Trophoblast cell (in vitro differentiated cells and primary cell): ENCODE measurements at regions not wholly inside any gene's neighbourhood (a gene's known extent, or its start where the extent isn't known, plus 50 kb on each side); places are given as distances from the start of the nearest gene placed in this dataset.

Experiments used
- DNase-seq, 2 donors: peaks; one replicate each; pipeline ENCODE4 v3.0.0-alpha.2; 2016
- H2AFZ ChIP-seq: 2 replicates; pipeline ENCODE4 v1.6.1; 2013; ENCODE audit warnings: low read length, moderate library complexity, mild to moderate bottlenecking; ENCODE audit not compliant: insufficient read depth, poor library complexity
- H2AK5ac ChIP-seq: 2 replicates; pipeline ENCODE4 v1.6.1; 2013; ENCODE audit warnings: mild to moderate bottlenecking, low read length
- H2BK120ac ChIP-seq: 2 replicates; pipeline ENCODE4 v1.6.1; 2013; ENCODE audit warnings: low read length, mild to moderate bottlenecking, moderate library complexity; ENCODE audit not compliant: insufficient read depth, poor library complexity
- H2BK12ac ChIP-seq: 2 replicates; pipeline ENCODE4 v1.6.1; 2013; ENCODE audit warnings: mild to moderate bottlenecking, low read length, moderate library complexity
- H2BK5ac ChIP-seq: 2 replicates; pipeline ENCODE4 v1.6.1; 2013; ENCODE audit warnings: low read length, low read depth, moderate library complexity, mild to moderate bottlenecking; ENCODE audit not compliant: poor library complexity
- H3K14ac ChIP-seq: 2 replicates; pipeline ENCODE4 v1.6.1; 2013; ENCODE audit warnings: mild to moderate bottlenecking, low read length
- H3K18ac ChIP-seq: 2 replicates; pipeline ENCODE4 v1.6.1; 2013; ENCODE audit warnings: mild to moderate bottlenecking, low read length
- H3K23ac ChIP-seq: 2 replicates; pipeline ENCODE4 v1.6.1; 2013; ENCODE audit warnings: low read length
- H3K27ac ChIP-seq: 2 replicates; pipeline ENCODE4 v1.5.1; 2013; ENCODE audit warnings: low read depth, mild to moderate bottlenecking, inconsistent platforms, low read length, moderate library complexity
- H3K27me3 ChIP-seq: 2 replicates; pipeline ENCODE4 v1.6.1; 2013; ENCODE audit warnings: inconsistent platforms, mild to moderate bottlenecking, low read length, moderate library complexity; ENCODE audit not compliant: insufficient read depth
- H3K36me3 ChIP-seq, 2 experiments: 1 replicate in 1 of 2; 2 replicates in 1 of 2; pipeline ENCODE4 v1.6.1; 2013; ENCODE audit warnings: low read length in 2 of 2, mild to moderate bottlenecking in 2 of 2, moderate library complexity in 1 of 2; ENCODE audit not compliant: insufficient read depth in 2 of 2, control insufficient read depth in 1 of 2
- H3K4ac ChIP-seq: 2 replicates; pipeline ENCODE4 v1.6.1; 2013; ENCODE audit warnings: low read depth, mild to moderate bottlenecking, low read length, moderate library complexity
- H3K4me1 ChIP-seq, 2 experiments: 1 replicate in 1 of 2; 2 replicates in 1 of 2; pipeline ENCODE4 v1.6.1; 2013; ENCODE audit warnings: low read length in 2 of 2, mild to moderate bottlenecking in 2 of 2, moderate library complexity in 1 of 2; ENCODE audit not compliant: insufficient read depth in 2 of 2, control insufficient read depth in 1 of 2
- H3K4me2 ChIP-seq: 2 replicates; pipeline ENCODE4 v1.6.1; 2013; ENCODE audit warnings: inconsistent platforms, mild to moderate bottlenecking, low read length, moderate library complexity
- H3K4me3 ChIP-seq: 2 replicates; pipeline ENCODE4 v1.5.1; 2013; ENCODE audit warnings: mild to moderate bottlenecking, low read depth, low read length, inconsistent platforms
- H3K79me1 ChIP-seq: one replicate; pipeline ENCODE4 v1.6.1; 2013; ENCODE audit warnings: low read length
- H3K79me2 ChIP-seq: 2 replicates; pipeline ENCODE4 v1.6.1; 2013; ENCODE audit warnings: low read length, mild to moderate bottlenecking; ENCODE audit not compliant: control insufficient read depth, insufficient read depth, poor library complexity
- H3K9ac ChIP-seq: 2 replicates; pipeline ENCODE4 v1.6.1; 2013; ENCODE audit warnings: mild to moderate bottlenecking, low read length
- H3K9me3 ChIP-seq: 2 replicates; pipeline ENCODE4 v1.6.1; 2013; ENCODE audit warnings: low read depth, mild to moderate bottlenecking, control low read depth, inconsistent platforms, low read length; ENCODE audit not compliant: insufficient read depth
- H4K12ac ChIP-seq: 2 replicates; pipeline ENCODE4 v1.6.1; 2013; ENCODE audit warnings: low read depth, mild to moderate bottlenecking, low read length, moderate library complexity
- H4K8ac ChIP-seq: 2 replicates; pipeline ENCODE4 v1.6.1; 2013; ENCODE audit warnings: low read depth, mild to moderate bottlenecking, low read length, moderate library complexity
- H4K91ac ChIP-seq: one replicate; pipeline ENCODE4 v1.6.1; 2013; ENCODE audit warnings: low read depth, mild to moderate bottlenecking, low read length, moderate library complexity
- WGBS: extraction: QIAGEN DNeasy Blood & Tissue Kit; methylation state at CpG from one replicate; pipeline ENCODE4 v1.1.7; 2013; ENCODE audit warnings: missing lambda C conversion rate; ENCODE audit not compliant: insufficient read length, insufficient coverage; ENCODE audit errors: extremely low coverage; 5-methylcytosine and 5-hydroxymethylcytosine counted together

GRCh38 chr12:83389237-83389996 lies 702.7 kb downstream of the TMTC2 start:
- WGBS = no CpG with 5 or more reads among the region's 16 CpGs
- no peak overlapping the region for H3K23ac ChIP-seq

DNA sequence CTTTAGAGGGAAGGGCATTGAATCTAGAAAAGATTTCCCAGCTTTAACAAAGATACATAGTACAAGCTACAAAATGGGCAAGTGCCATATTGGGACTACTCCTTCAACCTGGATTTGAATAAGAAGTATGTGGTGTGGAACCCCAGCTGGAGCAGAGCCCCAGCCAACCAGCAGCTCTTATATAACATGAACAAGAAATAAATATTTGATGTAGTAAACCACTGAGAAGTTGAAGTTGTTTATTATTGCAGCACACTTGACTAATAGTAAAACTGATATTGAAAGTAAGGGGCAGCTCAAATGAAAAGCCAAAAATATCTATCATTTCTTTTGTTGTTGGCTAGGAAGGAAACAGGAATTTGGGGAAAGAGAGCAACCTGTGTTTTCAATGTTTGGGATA lies 701.8 kb downstream of the TMTC2 start:
- Histone ChIP-seq H3K36me3 (no peaks in the 10 kb centered on the region), H3K4me2 (no peak overlapping the region), H3K9ac (no peak overlapping the region), H3K27ac (no peak overlapping the region), H4K8ac (no peak overlapping the region), H2BK5ac (no peak overlapping the region), H3K4ac (no peak overlapping the region), H3K4me1 (no peaks in the 10 kb centered on the region), H4K12ac (no peak overlapping the region), H3K4me3 (no peak overlapping the region), H3K79me1 (no peaks in the 10 kb centered on the region), H2AFZ (no peak overlapping the region), H4K91ac (no peak overlapping the region), H2BK120ac (no peak overlapping the region), H3K27me3 (no peaks in the 10 kb centered on the region), H3K9me3 (no peaks in the 10 kb centered on the region), H3K23ac (no peak overlapping the region), H3K79me2 (no peaks in the 10 kb centered on the region), H3K14ac (no peak overlapping the region), H3K18ac (no peak overlapping the region), H2AK5ac (no peak overlapping the region), H2BK12ac (no peak overlapping the region)
- DNase-seq = no peak

More at GRCh38 chr12:83389237-83389996, 702.7 kb downstream of the TMTC2 start:
- H3K27me3 ChIP-seq = no peaks in the 10 kb centered on the region
- H3K4me1 ChIP-seq = no peaks in the 10 kb centered on the region
- no peak overlapping the region for H2BK120ac ChIP-seq
- no peak overlapping the region for H3K18ac ChIP-seq
- H3K36me3 ChIP-seq = no peaks in the 10 kb centered on the region
- H4K12ac ChIP-seq = no peak overlapping the region
- H2BK5ac ChIP-seq = no peak overlapping the region
- no peaks in the 10 kb centered on the region for H3K79me1 ChIP-seq
- no peak overlapping the region for H3K27ac ChIP-seq
- H4K91ac ChIP-seq = no peak overlapping the region
- no peak overlapping the region for H3K9ac ChIP-seq
- peak; percentile 23 to 40 for DNase-seq
- H3K79me2 ChIP-seq = no peaks in the 10 kb centered on the region
- H2BK12ac ChIP-seq = no peak overlapping the region
- H3K4me2 ChIP-seq = no peak overlapping the region
- H4K8ac ChIP-seq = no peak overlapping the region
- no peak overlapping the region for H2AK5ac ChIP-seq
- no peak overlapping the region for H3K14ac ChIP-seq
- H2AFZ ChIP-seq = no peak overlapping the region
- no peak overlapping the region for H3K4me3 ChIP-seq
- no peaks in the 10 kb centered on the region for H3K9me3 ChIP-seq
- no peak overlapping the region for H3K4ac ChIP-seq

DNA sequence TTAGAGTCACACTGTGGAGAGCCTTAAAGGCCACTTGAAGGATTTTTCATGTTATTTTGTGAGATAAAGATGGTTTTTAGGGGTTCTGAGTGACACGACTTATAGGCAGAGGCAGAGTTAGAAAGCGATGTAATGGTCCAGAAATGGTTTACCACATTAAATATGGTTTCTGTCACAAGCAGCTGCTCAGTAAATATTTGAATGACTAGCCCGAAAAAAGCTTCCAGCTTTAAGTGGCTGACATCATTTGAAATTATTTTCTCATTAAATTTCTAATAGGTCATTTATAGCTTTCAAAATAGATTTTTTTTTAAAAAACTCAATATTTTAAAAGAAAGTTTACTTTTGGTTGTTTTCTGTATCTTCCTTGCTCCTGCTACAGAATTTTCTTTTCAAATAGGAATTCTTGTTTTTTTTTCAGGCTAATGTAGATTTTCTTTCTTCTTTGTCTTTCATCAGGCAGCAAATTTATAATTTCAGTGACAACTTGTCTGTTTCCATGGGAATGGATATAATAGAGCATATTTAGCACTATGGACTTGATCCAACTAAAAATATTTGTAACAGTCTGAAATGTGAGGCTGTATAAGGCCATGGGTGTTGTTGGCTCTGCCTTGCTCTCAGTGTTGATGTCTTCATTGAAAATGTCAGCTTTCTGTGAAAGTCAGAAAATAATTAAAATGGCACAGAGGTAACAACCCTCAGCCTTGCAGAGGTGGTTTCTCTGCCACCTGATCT lies 700.0 kb downstream of the TMTC2 start:
- no peaks in the 10 kb centered on the region for H3K4me1 ChIP-seq
- no peak for DNase-seq
- H4K8ac ChIP-seq = no peak overlapping the region
- WGBS = no CpG with 5 or more reads among the region's 3 CpGs
- no peak overlapping the region for H3K27ac ChIP-seq
- no peaks in the 10 kb centered on the region for H3K9me3 ChIP-seq
- H3K4me2 ChIP-seq = no peak overlapping the region
- no peaks in the 10 kb centered on the region for H3K79me1 ChIP-seq
- no peaks in the 10 kb centered on the region for H3K79me2 ChIP-seq
- no peak overlapping the region for H3K18ac ChIP-seq
- no peak overlapping the region for H2AK5ac ChIP-seq
- no peak overlapping the region for H3K4me3 ChIP-seq
- no peak overlapping the region for H2BK120ac ChIP-seq
- no peak overlapping the region for H4K12ac ChIP-seq
- no peaks in the 10 kb centered on the region for H3K27me3 ChIP-seq
- no peak overlapping the region for H4K91ac ChIP-seq
- no peak overlapping the region for H3K9ac ChIP-seq
- no peak overlapping the region for H2BK12ac ChIP-seq
- no peak overlapping the region for H3K4ac ChIP-seq
- no peak overlapping the region for H3K14ac ChIP-seq
- no peaks in the 10 kb centered on the region for H3K36me3 ChIP-seq
- H3K23ac ChIP-seq = no peak overlapping the region
- no peak overlapping the region for H2AFZ ChIP-seq
- no peak overlapping the region for H2BK5ac ChIP-seq

DNA sequence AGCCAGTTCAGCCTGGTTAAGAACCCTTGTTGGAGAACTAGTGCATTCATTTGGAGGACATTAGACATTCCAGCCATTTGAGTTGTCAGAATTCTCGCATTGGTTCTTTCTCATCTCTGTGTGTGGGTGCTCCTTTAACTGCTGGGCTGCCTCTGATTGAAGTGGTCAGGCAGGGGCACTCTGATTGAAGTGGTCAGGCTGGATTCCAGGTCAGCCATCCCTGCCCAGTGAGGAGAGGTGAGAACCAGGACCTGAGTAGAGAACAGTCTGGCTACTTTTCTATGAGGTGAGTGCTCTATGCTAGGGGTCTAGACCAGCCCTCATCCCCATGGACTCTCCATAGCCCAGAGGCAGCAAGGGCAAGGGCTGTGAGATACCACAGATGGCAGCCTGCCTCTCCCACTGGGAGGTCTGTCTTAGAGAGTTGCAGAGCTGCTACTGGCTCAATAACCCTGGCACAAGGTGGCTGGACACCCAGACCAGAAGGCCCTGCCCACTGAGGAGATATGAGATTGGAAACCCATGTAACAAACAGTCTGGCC lies 691.6 kb downstream of the TMTC2 start:
- Histone ChIP-seq H4K91ac (no peak overlapping the region), H3K27ac (no peak overlapping the region), H4K8ac (no peak overlapping the region), H2AFZ (no peak overlapping the region), H4K12ac (no peak overlapping the region), H3K4me2 (no peak overlapping the region), H2AK5ac (no peak overlapping the region), H2BK120ac (no peak overlapping the region), H3K23ac (no peak overlapping the region), H3K4me3 (no peak overlapping the region), H2BK12ac (no peak overlapping the region), H3K27me3 (no peaks in the 10 kb centered on the region), H3K9ac (no peak overlapping the region), H3K14ac (no peak overlapping the region), H3K79me1 (no peaks in the 10 kb centered on the region), H3K79me2 (no peaks in the 10 kb centered on the region), H2BK5ac (no peak overlapping the region), H3K4ac (no peak overlapping the region), H3K36me3 (no peaks in the 10 kb centered on the region), H3K4me1 (no peaks in the 10 kb centered on the region), H3K18ac (no peak overlapping the region), H3K9me3 (no peaks in the 10 kb centered on the region)
- no peak for DNase-seq
- no CpG with 5 or more reads among the region's 1 CpG for WGBS
